ENCODE measurements at regions not wholly inside any gene's neighbourhood (a gene's known extent, or its start where the extent isn't known, plus 50 kb on each side); places are given as distances from the start of the nearest gene placed in this dataset.
A peak's percentile ranks its signal among the peaks of the same experiment; 100 is the strongest.

DNA sequence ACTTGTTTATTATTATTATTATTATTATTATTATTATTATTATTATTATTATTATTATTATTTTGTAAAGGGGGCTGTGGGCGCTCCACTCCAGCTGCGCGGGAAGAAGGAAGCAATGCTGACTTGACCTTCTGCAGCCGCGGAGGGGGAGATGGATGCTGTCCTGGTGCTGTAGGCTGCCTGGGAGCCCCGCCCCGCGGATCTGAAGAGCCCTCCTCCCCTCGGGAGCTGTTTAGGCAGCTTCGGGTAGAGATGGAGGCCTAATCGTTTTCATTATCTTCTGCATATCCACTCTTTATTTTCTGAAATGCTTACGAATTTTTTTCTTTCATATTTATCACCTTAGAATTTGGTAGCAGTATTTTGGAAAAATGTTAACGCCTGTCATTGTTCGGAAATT lies 101.2 kb upstream of the KLF6 start:
- H3K9ac ChIP-seq (ENCODE audit: insufficient read depth in 1 of 2, low read depth in 2 of 2, low read length in 2 of 2), result no peak overlapping the region
- no peak overlapping the region for H3K4me2 ChIP-seq (ENCODE audit: insufficient read depth, low read length)
- peaks cover 7 to 27% of the 10 kb centered on the region in 2 experiments; a peak in 4 of 5 replicates for H3K4me1 ChIP-seq (replicated peaks in 1 of 2; ENCODE audit: control insufficient read depth in 2 of 2, insufficient read depth in 2 of 2, low read length in 2 of 2)
- H3K9me3 ChIP-seq (replicated peaks; ENCODE audit: control insufficient read depth, insufficient read depth, low read depth, low read length), result no peaks in the 10 kb centered on the region
- no peaks in the 10 kb centered on the region for H3K79me2 ChIP-seq (ENCODE audit: control insufficient read depth, insufficient read depth, low read length)
- peak overlapping the region; percentile 84 for H2AFZ ChIP-seq (ENCODE audit: low read depth, low read length)
- no peaks in the 10 kb centered on the region for H3K9me1 ChIP-seq (ENCODE audit: control insufficient read depth, insufficient read depth, low read length)
- 42% methylated on average over 14 of the region's 14 CpGs for WGBS (ENCODE audit: insufficient coverage, low coverage, missing lambda C conversion rate)
- no TSS peak for BruUV-seq (replicated peaks)
- no peak overlapping the region for H3K27ac ChIP-seq (ENCODE audit: extremely low read depth, low read depth, low read length)
- H4K20me1 ChIP-seq (replicated peaks; ENCODE audit: control insufficient read depth, insufficient read depth, low read length), result no peaks in the 10 kb centered on the region
- in situ Hi-C loops (cut with MboI) (no loop called here), intact Hi-C loops (cut with micrococcal nuclease) (no loop called here)
- FAIRE-seq (no peak), ATAC-seq (peak; percentile 72), DNase-seq (ENCODE audit: extremely low read depth in 1 of 4, low spot score in 3 of 4) (peak; percentile 28 to 41 (median 36))
- CTCF ChIA-PET (ENCODE audit: low intra/inter-chr PET ratio), result no interaction called here
- H3K27me3 ChIP-seq (ENCODE audit: control insufficient read depth in 2 of 2, insufficient read depth in 2 of 2, low read length in 2 of 2), result no peaks in the 10 kb centered on the region
- H3K36me3 ChIP-seq (ENCODE audit: control insufficient read depth, insufficient read depth, low read length), result no peaks in the 10 kb centered on the region
- TF ChIP-seq, protein P1, sequence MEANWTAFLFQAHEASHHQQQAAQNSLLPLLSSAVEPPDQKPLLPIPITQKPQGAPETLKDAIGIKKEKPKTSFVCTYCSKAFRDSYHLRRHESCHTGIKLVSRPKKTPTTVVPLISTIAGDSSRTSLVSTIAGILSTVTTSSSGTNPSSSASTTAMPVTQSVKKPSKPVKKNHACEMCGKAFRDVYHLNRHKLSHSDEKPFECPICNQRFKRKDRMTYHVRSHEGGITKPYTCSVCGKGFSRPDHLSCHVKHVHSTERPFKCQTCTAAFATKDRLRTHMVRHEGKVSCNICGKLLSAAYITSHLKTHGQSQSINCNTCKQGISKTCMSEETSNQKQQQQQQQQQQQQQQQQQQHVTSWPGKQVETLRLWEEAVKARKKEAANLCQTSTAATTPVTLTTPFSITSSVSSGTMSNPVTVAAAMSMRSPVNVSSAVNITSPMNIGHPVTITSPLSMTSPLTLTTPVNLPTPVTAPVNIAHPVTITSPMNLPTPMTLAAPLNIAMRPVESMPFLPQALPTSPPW (CRISPR knock-in tag; IDR thresholded peaks at IDR 0.05), result 0 out of 2 replicates have a peak, but pooled peaks have one; percentile 12
- no peak for TF ChIP-seq MED1 (CRISPR knock-in tag; IDR thresholded peaks at IDR 0.05; ENCODE audit: borderline replicate concordance)
- POLR2A ChIA-PET, result interaction anchor here (0.6 to 2.3 kb wide), 4 partner anchors 93 to 124 kb away, joined by 3 to 7 read pairs (median 4); partner anchors contain the start of gene KLF6
- no peak overlapping the region for H3K4me3 ChIP-seq

DNA sequence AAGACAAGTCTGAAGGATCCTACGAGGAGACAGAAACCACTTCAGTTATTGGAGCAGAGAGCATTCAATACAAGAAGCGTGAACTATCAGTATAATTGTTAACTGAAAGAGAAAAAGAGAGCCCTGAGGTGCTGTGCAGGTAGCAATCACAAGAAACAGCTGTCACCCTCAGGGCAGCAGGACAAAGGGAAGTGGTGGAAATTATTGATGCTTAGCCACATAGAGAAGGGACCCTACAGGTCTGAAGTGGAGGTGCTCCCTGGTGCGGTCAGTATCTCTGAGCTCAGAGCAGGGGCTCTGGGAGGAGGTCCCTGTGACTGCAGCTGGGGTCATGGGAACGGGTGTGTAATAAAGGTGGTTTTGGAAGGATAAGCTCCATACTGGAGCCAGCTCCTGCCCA lies 97.8 kb upstream of the KLF6 start:
- H3K9me3 ChIP-seq (replicated peaks; ENCODE audit: control insufficient read depth, insufficient read depth, low read depth, low read length), result no peaks in the 10 kb centered on the region
- intact Hi-C loops (cut with micrococcal nuclease) (no loop called here), in situ Hi-C loops (cut with MboI) (no loop called here)
- no TSS peak for BruUV-seq (replicated peaks)
- no peaks in the 10 kb centered on the region for H3K9me1 ChIP-seq (ENCODE audit: control insufficient read depth, insufficient read depth, low read length)
- no peak overlapping the region for H3K4me3 ChIP-seq
- CTCF ChIA-PET (ENCODE audit: low intra/inter-chr PET ratio), result no interaction called here
- H2AFZ ChIP-seq (ENCODE audit: low read depth, low read length), result no peak overlapping the region
- H3K27me3 ChIP-seq (ENCODE audit: control insufficient read depth in 2 of 2, insufficient read depth in 2 of 2, low read length in 2 of 2), result no peaks in the 10 kb centered on the region
- no peak overlapping the region for H3K4me2 ChIP-seq (ENCODE audit: insufficient read depth, low read length)
- WGBS (ENCODE audit: insufficient coverage, low coverage, missing lambda C conversion rate), result 48% methylated on average over 4 of the region's 4 CpGs
- H3K27ac ChIP-seq (ENCODE audit: extremely low read depth, low read depth, low read length), result no peak overlapping the region
- POLR2A ChIA-PET, result interaction anchor here (0.5 to 2.0 kb wide), 2 partner anchors 98 to 326 kb away, joined by 3 to 10 read pairs; partner anchors contain the start of gene KLF6
- FAIRE-seq, result no peak
- H3K79me2 ChIP-seq (ENCODE audit: control insufficient read depth, insufficient read depth, low read length), result no peaks in the 10 kb centered on the region
- peaks cover 2 to 7% of the 10 kb centered on the region in 2 experiments; a peak in 4 of 5 replicates for H3K4me1 ChIP-seq (replicated peaks in 1 of 2; ENCODE audit: control insufficient read depth in 2 of 2, insufficient read depth in 2 of 2, low read length in 2 of 2)
- peak; percentile 53 for ATAC-seq
- no peak overlapping the region for H3K9ac ChIP-seq (ENCODE audit: insufficient read depth in 1 of 2, low read depth in 2 of 2, low read length in 2 of 2)
- no peaks in the 10 kb centered on the region for H3K36me3 ChIP-seq (ENCODE audit: control insufficient read depth, insufficient read depth, low read length)
- no peaks in the 10 kb centered on the region for H4K20me1 ChIP-seq (replicated peaks; ENCODE audit: control insufficient read depth, insufficient read depth, low read length)
- no peak for DNase-seq (ENCODE audit: extremely low read depth in 1 of 4, low spot score in 3 of 4)
- TF ChIP-seq, protein P2, sequence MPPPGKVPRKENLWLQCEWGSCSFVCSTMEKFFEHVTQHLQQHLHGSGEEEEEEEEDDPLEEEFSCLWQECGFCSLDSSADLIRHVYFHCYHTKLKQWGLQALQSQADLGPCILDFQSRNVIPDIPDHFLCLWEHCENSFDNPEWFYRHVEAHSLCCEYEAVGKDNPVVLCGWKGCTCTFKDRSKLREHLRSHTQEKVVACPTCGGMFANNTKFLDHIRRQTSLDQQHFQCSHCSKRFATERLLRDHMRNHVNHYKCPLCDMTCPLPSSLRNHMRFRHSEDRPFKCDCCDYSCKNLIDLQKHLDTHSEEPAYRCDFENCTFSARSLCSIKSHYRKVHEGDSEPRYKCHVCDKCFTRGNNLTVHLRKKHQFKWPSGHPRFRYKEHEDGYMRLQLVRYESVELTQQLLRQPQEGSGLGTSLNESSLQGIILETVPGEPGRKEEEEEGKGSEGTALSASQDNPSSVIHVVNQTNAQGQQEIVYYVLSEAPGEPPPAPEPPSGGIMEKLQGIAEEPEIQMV (tag; conservative IDR thresholded peaks at IDR 0.05; ENCODE audit: low read depth), result no peak
- no peak for TF ChIP-seq CEBPG (CRISPR knock-in tag; IDR thresholded peaks at IDR 0.05)
- TF ChIP-seq CEBPG (tag; conservative IDR thresholded peaks at IDR 0.05 in 1 of 2, IDR thresholded peaks at IDR 0.05 in 1 of 2), result no peak
- TF ChIP-seq DNMT1 (IDR thresholded peaks at IDR 0.05), result no peak
- TF ChIP-seq NCOA4 (IDR thresholded peaks at IDR 0.05; ENCODE audit: partially characterized antibody), result no peak
- no peak for TF ChIP-seq ZNF212 (CRISPR knock-in tag; IDR thresholded peaks at IDR 0.05)
- TF ChIP-seq, protein P3, sequence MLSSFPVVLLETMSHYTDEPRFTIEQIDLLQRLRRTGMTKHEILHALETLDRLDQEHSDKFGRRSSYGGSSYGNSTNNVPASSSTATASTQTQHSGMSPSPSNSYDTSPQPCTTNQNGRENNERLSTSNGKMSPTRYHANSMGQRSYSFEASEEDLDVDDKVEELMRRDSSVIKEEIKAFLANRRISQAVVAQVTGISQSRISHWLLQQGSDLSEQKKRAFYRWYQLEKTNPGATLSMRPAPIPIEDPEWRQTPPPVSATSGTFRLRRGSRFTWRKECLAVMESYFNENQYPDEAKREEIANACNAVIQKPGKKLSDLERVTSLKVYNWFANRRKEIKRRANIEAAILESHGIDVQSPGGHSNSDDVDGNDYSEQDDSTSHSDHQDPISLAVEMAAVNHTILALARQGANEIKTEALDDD (IDR thresholded peaks at IDR 0.05), result no peak
- no peak for TF ChIP-seq NR2F6 (CRISPR knock-in tag; IDR thresholded peaks at IDR 0.05)
- TF ChIP-seq ZNF224 (CRISPR knock-in tag; IDR thresholded peaks at IDR 0.05), result no peak
- no peak for TF ChIP-seq NONO (IDR thresholded peaks at IDR 0.05; ENCODE audit: low read depth in 2 of 2, low read length in 1 of 2)
- TF ChIP-seq HNRNPLL (IDR thresholded peaks at IDR 0.05; ENCODE audit: low read depth, low read length, poor library complexity, severe bottlenecking), result no peak

All from K562 (cell line).